HEK293 (cell line): ENCODE measurements at regions not wholly inside any gene's neighbourhood (a gene's known extent, or its start where the extent isn't known, plus 50 kb on each side); places are given as distances from the start of the nearest gene placed in this dataset.

Source experiments
- CTCF ChIA-PET: fragments of 350-600 bp; formaldehyde crosslinking; extraction: SDS; loops from one replicate; lab custom pipeline; 2021; ENCODE audit warnings: antibody characterized with exemption; lab: Yijun Ruan, JAX
- POLR2A ChIA-PET: fragments of 300-600 bp; formaldehyde crosslinking; extraction: SDS; loops from one replicate; lab custom pipeline; 2020; ENCODE audit warnings: antibody characterized with exemption, inconsistent platforms; lab: Yijun Ruan, JAX
- H3K27ac ChIP-seq: fragments of 200-500 bp; sonication (Bioruptor generic); 2 replicates; pipeline ENCODE4 v1.5.1; 2014; ENCODE audit warnings: low read depth, low read length, control low read depth, inconsistent platforms; ENCODE audit errors: extremely low read depth
- H3K36me3 ChIP-seq, 2 experiments: fragments of 200-500 bp in 1 of 2; sonication (Bioruptor generic) in 1 of 2; 1 replicate in 1 of 2; 2 replicates in 1 of 2; pipeline ENCODE4 v1.5.1; 2014 to 2017; ENCODE audit warnings: inconsistent platforms in 2 of 2, low read length in 2 of 2; ENCODE audit not compliant: control insufficient read depth in 2 of 2, insufficient read depth in 1 of 2
- H3K4me1 ChIP-seq: fragments of 200-500 bp; sonication (Bioruptor generic); 2 replicates; pipeline ENCODE4 v1.5.1; 2014; ENCODE audit warnings: mild to moderate bottlenecking, low read length, inconsistent platforms; ENCODE audit not compliant: control insufficient read depth, insufficient read depth
- H3K4me3 ChIP-seq: 2 replicates; pipeline ENCODE4 v1.5.1; 2011; ENCODE audit warnings: low read depth, mild to moderate bottlenecking, control low read depth, low read length, moderate library complexity
- H3K9me3 ChIP-seq: fragments of 200-500 bp; sonication (Bioruptor generic); 2 replicates; pipeline ENCODE4 v1.5.1; 2014; ENCODE audit warnings: low read depth, low read length, inconsistent platforms; ENCODE audit not compliant: control insufficient read depth, insufficient read depth
- BCL11B ChIP-seq: fragments of 450-650 bp; formaldehyde crosslinking; IDR thresholded peaks from 2 replicates; pipeline ENCODE4 v1.5.1; 2016; ENCODE audit warnings: low read depth, missing biosample characterization, missing genetic modification characterization
- HOXA7 ChIP-seq: sonication (generic); formaldehyde crosslinking; IDR thresholded peaks from 2 replicates; pipeline ENCODE4 v1.8.1; 2022; ENCODE audit warnings: missing genetic modification reagents, borderline replicate concordance
- KLF1 ChIP-seq: fragments of 450-650 bp; formaldehyde crosslinking; IDR thresholded peaks from 2 replicates; pipeline ENCODE4 v1.5.1; 2016; ENCODE audit warnings: missing biosample characterization, missing genetic modification characterization
- KLF16 ChIP-seq: fragments of 450-650 bp; formaldehyde crosslinking; IDR thresholded peaks from 2 replicates; pipeline ENCODE4 v1.5.1; 2017; ENCODE audit warnings: missing biosample characterization, missing genetic modification characterization
- WT1 ChIP-seq: fragments of 450-650 bp; formaldehyde crosslinking; IDR thresholded peaks from 2 replicates; pipeline ENCODE4 v1.5.1; 2016; ENCODE audit warnings: missing biosample characterization, missing genetic modification characterization
- YY2 ChIP-seq: fragments of 450-650 bp; formaldehyde crosslinking; IDR thresholded peaks from 2 replicates; pipeline ENCODE4 v1.5.1; 2016; ENCODE audit warnings: missing biosample characterization, missing genetic modification characterization
- ZBTB17 ChIP-seq: fragments of 450-650 bp; formaldehyde crosslinking; IDR thresholded peaks from 2 replicates; pipeline ENCODE4 v1.5.1; 2016; ENCODE audit warnings: missing biosample characterization, missing genetic modification characterization
- ZNF121 ChIP-seq: fragments of 450-650 bp; formaldehyde crosslinking; IDR thresholded peaks from 2 replicates; pipeline ENCODE4 v1.5.1; 2016; ENCODE audit warnings: missing biosample characterization, missing genetic modification characterization
- ZNF138 ChIP-seq: fragments of 450-650 bp; formaldehyde crosslinking; IDR thresholded peaks from 2 replicates; pipeline ENCODE4 v1.5.1; 2016; ENCODE audit warnings: missing biosample characterization, missing genetic modification characterization, borderline replicate concordance
- ZNF16 ChIP-seq: fragments of 450-650 bp; formaldehyde crosslinking; IDR thresholded peaks from 2 replicates; pipeline ENCODE4 v1.5.1; 2016; ENCODE audit warnings: low read depth, missing biosample characterization, missing genetic modification characterization
- ZNF2 ChIP-seq: fragments of 450-650 bp; formaldehyde crosslinking; IDR thresholded peaks from 2 replicates; pipeline ENCODE4 v1.5.1; 2016; ENCODE audit warnings: missing biosample characterization, missing genetic modification characterization
- ZNF324 ChIP-seq: fragments of 450-650 bp; formaldehyde crosslinking; IDR thresholded peaks from 2 replicates; pipeline ENCODE4 v1.5.1; 2016; ENCODE audit warnings: missing biosample characterization, missing genetic modification characterization
- ZNF335 ChIP-seq: fragments of 450-650 bp; formaldehyde crosslinking; conservative IDR thresholded peaks from 2 replicates; pipeline ENCODE4 v1.5.1; 2016; ENCODE audit warnings: missing biosample characterization, missing genetic modification characterization
- ZNF391 ChIP-seq: fragments of 450-650 bp; formaldehyde crosslinking; IDR thresholded peaks from 2 replicates; pipeline ENCODE4 v1.5.1; 2016; ENCODE audit warnings: low read depth, missing biosample characterization, missing genetic modification characterization, borderline replicate concordance
- ZNF423 ChIP-seq: fragments of 450-650 bp; formaldehyde crosslinking; IDR thresholded peaks from 2 replicates; pipeline ENCODE4 v1.5.1; 2016; ENCODE audit warnings: missing biosample characterization, missing genetic modification characterization
- ZNF514 ChIP-seq: fragments of 450-650 bp; formaldehyde crosslinking; IDR thresholded peaks from 2 replicates; pipeline ENCODE4 v1.5.1; 2016; ENCODE audit warnings: missing biosample characterization, missing genetic modification characterization
- ZNF596 ChIP-seq: fragments of 450-650 bp; IDR thresholded peaks from 2 replicates; pipeline ENCODE4 v1.5.0; 2018; ENCODE audit warnings: missing biosample characterization, mild to moderate bottlenecking, missing genetic modification characterization, moderate library complexity
- ZNF621 ChIP-seq: fragments of 450-650 bp; formaldehyde crosslinking; IDR thresholded peaks from 2 replicates; pipeline ENCODE4 v1.5.1; 2017; ENCODE audit warnings: missing biosample characterization, missing genetic modification characterization
- ZNF624 ChIP-seq: fragments of 450-650 bp; formaldehyde crosslinking; IDR thresholded peaks from 2 replicates; pipeline ENCODE4 v1.5.1; 2017; ENCODE audit warnings: missing biosample characterization, missing genetic modification characterization
- ZNF707 ChIP-seq: fragments of 450-650 bp; formaldehyde crosslinking; IDR thresholded peaks from 2 replicates; pipeline ENCODE4 v1.5.1; 2016; ENCODE audit warnings: missing biosample characterization, missing genetic modification characterization
- ZNF747 ChIP-seq: fragments of 450-650 bp; formaldehyde crosslinking; IDR thresholded peaks from 2 replicates; pipeline ENCODE4 v1.5.1; 2016; ENCODE audit warnings: missing biosample characterization, missing genetic modification characterization
- ZNF792 ChIP-seq: fragments of 450-650 bp; formaldehyde crosslinking; IDR thresholded peaks from 2 replicates; pipeline ENCODE4 v1.5.1; 2016; ENCODE audit warnings: missing biosample characterization, missing genetic modification characterization
- ZNF843 ChIP-seq: fragments of 450-650 bp; formaldehyde crosslinking; IDR thresholded peaks from 2 replicates; pipeline ENCODE4 v1.5.1; 2016; ENCODE audit warnings: missing biosample characterization, missing genetic modification characterization
- TF ChIP-seq, protein P1 (sequence below): fragments of 450-650 bp; formaldehyde crosslinking; IDR thresholded peaks from 2 replicates; pipeline ENCODE4 v1.5.1; 2016; ENCODE audit warnings: missing biosample characterization, missing genetic modification characterization
- TF ChIP-seq, protein P2 (sequence below): fragments of 450-650 bp; formaldehyde crosslinking; IDR thresholded peaks from 2 replicates; pipeline ENCODE4 v1.5.1; 2016; ENCODE audit warnings: missing biosample characterization, missing genetic modification characterization
- TF ChIP-seq, protein P3 (sequence below): fragments of 450-650 bp; formaldehyde crosslinking; IDR thresholded peaks from 2 replicates; pipeline ENCODE4 v1.5.1; 2016; ENCODE audit warnings: missing biosample characterization, missing genetic modification characterization

DNA sequence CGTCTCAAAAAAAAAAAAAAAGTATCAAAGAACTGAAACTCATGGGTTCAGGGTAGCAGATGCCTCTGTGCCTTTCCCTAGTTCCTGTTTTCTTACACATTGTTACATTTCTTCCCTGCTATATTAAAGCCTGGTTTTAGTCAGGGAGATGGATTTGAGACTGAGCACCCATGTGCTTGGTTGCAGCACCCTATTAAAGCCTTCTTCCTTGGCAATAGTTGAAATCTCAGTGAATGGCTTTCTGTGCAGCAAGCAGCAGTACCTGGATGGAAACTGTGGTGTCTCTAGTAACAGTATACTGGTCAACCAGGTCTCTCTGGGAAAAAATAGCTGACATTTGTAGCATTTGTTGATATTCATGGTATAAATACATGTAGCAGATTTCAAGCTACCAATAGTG is 331.1 kb downstream of the ANKRD30A start (continued):
- TF ChIP-seq, protein P1, sequence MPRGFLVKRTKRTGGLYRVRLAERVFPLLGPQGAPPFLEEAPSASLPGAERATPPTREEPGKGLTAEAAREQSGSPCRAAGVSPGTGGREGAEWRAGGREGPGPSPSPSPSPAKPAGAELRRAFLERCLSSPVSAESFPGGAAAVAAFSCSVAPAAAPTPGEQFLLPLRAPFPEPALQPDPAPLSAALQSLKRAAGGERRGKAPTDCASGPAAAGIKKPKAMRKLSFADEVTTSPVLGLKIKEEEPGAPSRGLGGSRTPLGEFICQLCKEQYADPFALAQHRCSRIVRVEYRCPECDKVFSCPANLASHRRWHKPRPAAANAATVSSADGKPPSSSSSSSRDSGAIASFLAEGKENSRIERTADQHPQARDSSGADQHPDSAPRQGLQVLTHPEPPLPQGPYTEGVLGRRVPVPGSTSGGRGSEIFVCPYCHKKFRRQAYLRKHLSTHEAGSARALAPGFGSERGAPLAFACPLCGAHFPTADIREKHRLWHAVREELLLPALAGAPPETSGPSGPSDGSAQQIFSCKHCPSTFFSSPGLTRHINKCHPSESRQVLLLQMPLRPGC = no peak
- TF ChIP-seq, all 188 proteins: peak for 0

DNA sequence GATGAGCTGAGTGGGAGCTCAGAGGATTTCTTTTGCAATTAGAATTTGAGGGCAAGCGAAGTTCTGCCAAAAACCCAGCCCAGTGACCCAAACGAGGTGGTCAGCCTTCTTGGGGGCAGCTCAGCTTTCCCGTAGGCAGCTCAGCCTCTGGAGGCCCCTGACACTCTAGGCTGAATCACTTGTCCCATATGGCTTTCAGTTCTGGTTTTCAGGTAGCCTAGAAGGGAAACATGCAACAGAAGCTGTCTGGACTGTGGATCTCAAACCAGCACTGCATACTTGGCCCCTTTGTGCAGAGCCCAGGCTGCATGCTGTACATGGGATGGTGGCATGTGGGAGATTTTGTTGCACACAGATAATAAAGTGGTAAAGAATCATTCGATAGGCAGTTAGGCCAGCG is 322.8 kb downstream of the ANKRD30A start:
- Histone ChIP-seq H3K9me3 (no peaks in the 10 kb centered on the region), H3K36me3 (no peaks in the 10 kb centered on the region), H3K27ac (no peak overlapping the region), H3K4me3 (no peak overlapping the region), H3K4me1 (no peaks in the 10 kb centered on the region)
- POLR2A ChIA-PET = no interaction called here
- TF ChIP-seq ZNF596 (tag by site-specific recombination) = no peak
- TF ChIP-seq ZNF747 (tag by site-specific recombination) = no peak
- TF ChIP-seq YY2 (tag by site-specific recombination) = no peak
- TF ChIP-seq, protein P2, sequence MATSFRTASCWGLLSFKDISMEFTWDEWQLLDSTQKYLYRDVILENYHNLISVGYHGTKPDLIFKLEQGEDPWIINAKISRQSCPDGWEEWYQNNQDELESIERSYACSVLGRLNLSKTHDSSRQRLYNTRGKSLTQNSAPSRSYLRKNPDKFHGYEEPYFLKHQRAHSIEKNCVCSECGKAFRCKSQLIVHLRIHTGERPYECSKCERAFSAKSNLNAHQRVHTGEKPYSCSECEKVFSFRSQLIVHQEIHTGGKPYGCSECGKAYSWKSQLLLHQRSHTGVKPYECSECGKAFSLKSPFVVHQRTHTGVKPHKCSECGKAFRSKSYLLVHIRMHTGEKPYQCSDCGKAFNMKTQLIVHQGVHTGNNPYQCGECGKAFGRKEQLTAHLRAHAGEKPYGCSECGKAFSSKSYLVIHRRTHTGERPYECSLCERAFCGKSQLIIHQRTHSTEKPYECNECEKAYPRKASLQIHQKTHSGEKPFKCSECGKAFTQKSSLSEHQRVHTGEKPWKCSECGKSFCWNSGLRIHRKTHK (tag by site-specific recombination) = no peak
- no peak for TF ChIP-seq ZBTB17
- TF ChIP-seq, protein P1 = no peak
- no peak for TF ChIP-seq ZNF138 (tag by site-specific recombination)
- no peak for TF ChIP-seq ZNF324 (tag by site-specific recombination)
- CTCF ChIA-PET = no interaction called here

DNA sequence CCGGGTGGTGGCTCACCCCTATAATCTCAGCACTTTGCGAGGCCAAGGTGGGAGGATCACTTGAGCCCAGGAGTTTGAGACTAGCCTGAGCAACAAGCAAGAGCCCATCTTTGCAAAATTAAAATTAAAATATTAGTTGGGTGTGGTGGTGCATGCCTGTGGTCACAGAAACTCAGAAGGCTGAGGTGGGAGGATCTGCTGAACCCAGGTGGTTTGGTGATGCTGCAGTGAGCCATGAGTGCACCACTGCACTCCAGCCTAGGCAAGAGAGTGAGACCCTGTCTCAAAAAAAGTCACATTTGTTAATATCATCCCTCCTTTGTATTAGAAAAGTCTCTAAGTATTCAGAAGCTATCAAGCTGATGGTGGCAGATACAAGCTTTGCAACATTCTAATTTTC is 317.5 kb downstream of the ANKRD30A start:
- ChIA-PET CTCF (no interaction called here), POLR2A (no interaction called here)
- H3K9me3 ChIP-seq = no peaks in the 10 kb centered on the region
- H3K36me3 ChIP-seq = no peaks in the 10 kb centered on the region
- H3K27ac ChIP-seq = no peak overlapping the region
- H3K4me1 ChIP-seq = no peaks in the 10 kb centered on the region
- H3K4me3 ChIP-seq = no peak overlapping the region
- TF ChIP-seq HOXA7 (CRISPR knock-in tag) (no peak), ZNF707 (tag by site-specific recombination) (no peak), ZNF423 (tag by site-specific recombination) (no peak), KLF16 (tag by site-specific recombination) (no peak), BCL11B (no peak), ZNF514 (tag by site-specific recombination) (no peak), ZNF335 (tag by site-specific recombination) (no peak), WT1 (tag by site-specific recombination) (no peak), ZNF2 (no peak), ZNF792 (tag by site-specific recombination) (no peak), ZNF391 (no peak), ZNF843 (no peak), KLF1 (tag by site-specific recombination) (no peak), ZNF16 (no peak), ZNF624 (tag by site-specific recombination) (no peak), ZNF121 (no peak), ZNF621 (tag by site-specific recombination) (no peak)
- TF ChIP-seq, protein P3, sequence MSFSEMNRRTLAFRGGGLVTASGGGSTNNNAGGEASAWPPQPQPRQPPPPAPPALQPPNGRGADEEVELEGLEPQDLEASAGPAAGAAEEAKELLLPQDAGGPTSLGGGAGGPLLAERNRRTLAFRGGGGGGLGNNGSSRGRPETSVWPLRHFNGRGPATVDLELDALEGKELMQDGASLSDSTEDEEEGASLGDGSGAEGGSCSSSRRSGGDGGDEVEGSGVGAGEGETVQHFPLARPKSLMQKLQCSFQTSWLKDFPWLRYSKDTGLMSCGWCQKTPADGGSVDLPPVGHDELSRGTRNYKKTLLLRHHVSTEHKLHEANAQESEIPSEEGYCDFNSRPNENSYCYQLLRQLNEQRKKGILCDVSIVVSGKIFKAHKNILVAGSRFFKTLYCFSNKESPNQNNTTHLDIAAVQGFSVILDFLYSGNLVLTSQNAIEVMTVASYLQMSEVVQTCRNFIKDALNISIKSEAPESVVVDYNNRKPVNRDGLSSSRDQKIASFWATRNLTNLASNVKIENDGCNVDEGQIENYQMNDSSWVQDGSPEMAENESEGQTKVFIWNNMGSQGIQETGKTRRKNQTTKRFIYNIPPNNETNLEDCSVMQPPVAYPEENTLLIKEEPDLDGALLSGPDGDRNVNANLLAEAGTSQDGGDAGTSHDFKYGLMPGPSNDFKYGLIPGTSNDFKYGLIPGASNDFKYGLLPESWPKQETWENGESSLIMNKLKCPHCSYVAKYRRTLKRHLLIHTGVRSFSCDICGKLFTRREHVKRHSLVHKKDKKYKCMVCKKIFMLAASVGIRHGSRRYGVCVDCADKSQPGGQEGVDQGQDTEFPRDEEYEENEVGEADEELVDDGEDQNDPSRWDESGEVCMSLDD (tag by site-specific recombination) = no peak
